ENCODE measurements at regions not wholly inside any gene's neighbourhood (a gene's known extent, or its start where the extent isn't known, plus 50 kb on each side); places are given as distances from the start of the nearest gene placed in this dataset.

- TF ChIP-seq RAD21 (IDR thresholded peaks at IDR 0.05; ENCODE audit: low read depth) = no peak
- TF ChIP-seq EP300 (IDR thresholded peaks at IDR 0.05; ENCODE audit: borderline replicate concordance) = no peak
- TF ChIP-seq CEBPB (IDR thresholded peaks at IDR 0.05) = no peak
- no peak for TF ChIP-seq CREB1 (IDR thresholded peaks at IDR 0.05; ENCODE audit: low read depth)
- no peak for TF ChIP-seq MAX (IDR thresholded peaks at IDR 0.05)
- TF ChIP-seq TAF1 (IDR thresholded peaks at IDR 0.05; ENCODE audit: low read depth) = no peak
- TF ChIP-seq ZBTB7A (IDR thresholded peaks at IDR 0.05; ENCODE audit: low read depth) = no peak
- TF ChIP-seq USF1 (IDR thresholded peaks at IDR 0.05) = no peak
Measured at GRCh38 chr6:4521070-4521469, 255.1 kb upstream of the CDYL start.
